Caco-2 (cell line): ENCODE measurements at regions not wholly inside any gene's neighbourhood (a gene's known extent, or its start where the extent isn't known, plus 50 kb on each side); places are given as distances from the start of the nearest gene placed in this dataset.
"Not testable (repeated sequence)": the region's sequence is repeated elsewhere in the genome, so short reads cannot be mapped to it uniquely, and the experiment has no call there.

ENCODE experiments used
- BruUV-seq: library from RNA; stranded (reverse); fragments of 400-500 nt; replicated peaks from 2 replicates; lab custom pipeline; 2021; lab: Mats Ljungman, UMichigan
- CTCF ChIA-PET: fragments of 300-600 bp; sonication (Branson Sonifier 250); formaldehyde crosslinking; loops from one replicate; lab custom pipeline; 2022; ENCODE audit warnings: antibody characterized with exemption; lab: Charles Lee
- POLR2A ChIA-PET: fragments of 300-600 bp; sonication (Branson Sonifier 250); formaldehyde crosslinking; loops from one replicate; lab custom pipeline; 2022; ENCODE audit warnings: antibody characterized with exemption; lab: Charles Lee
- DNase-seq, 2 experiments: peaks; one replicate each; pipeline versions ENCODE4 v3.0.0 to v3.0.0-alpha.2; 2020 to 2022
- H3K27me3 ChIP-seq: replicated peaks from 2 replicates; pipeline ENCODE4 v1.6.0; 2011; ENCODE audit warnings: low read length; ENCODE audit not compliant: control insufficient read depth, insufficient read depth
- H3K36me3 ChIP-seq: 2 replicates; pipeline ENCODE4 v1.5.1; 2011; ENCODE audit warnings: low read length; ENCODE audit not compliant: control insufficient read depth, insufficient read depth
- H3K4me1 ChIP-seq: fragments of 250-450 bp; sonication (Bioruptor Pico); 2 replicates; pipeline ENCODE4 v1.5.1; 2020; ENCODE audit warnings: mild to moderate bottlenecking
- H3K4me3 ChIP-seq: 2 replicates; pipeline ENCODE4 v1.5.1; 2011; ENCODE audit warnings: low read depth, mild to moderate bottlenecking, control low read depth, low read length
- H3K9me3 ChIP-seq: fragments of 250-450 bp; sonication (Bioruptor Pico); 2 replicates; pipeline ENCODE4 v1.5.1; 2020; ENCODE audit warnings: mild to moderate bottlenecking, moderate library complexity
- H3K27ac Mint-ChIP-seq: one replicate; pipeline ENCODE4 v1.8.0; 2022; ENCODE audit warnings: mixed read lengths; ENCODE audit not compliant: unreplicated experiment
- H3K27me3 Mint-ChIP-seq: one replicate; pipeline ENCODE4 v1.8.0; 2022; ENCODE audit warnings: mixed read lengths; ENCODE audit not compliant: insufficient read depth, unreplicated experiment
- H3K36me3 Mint-ChIP-seq: one replicate; pipeline ENCODE4 v1.8.0; 2022; ENCODE audit warnings: mild to moderate bottlenecking, mixed read lengths; ENCODE audit not compliant: insufficient read depth, unreplicated experiment
- H3K4me1 Mint-ChIP-seq: one replicate; pipeline ENCODE4 v1.8.0; 2022; ENCODE audit warnings: low read depth, mixed read lengths; ENCODE audit not compliant: unreplicated experiment
- H3K4me3 Mint-ChIP-seq: one replicate; pipeline ENCODE4 v1.8.0; 2022; ENCODE audit warnings: mild to moderate bottlenecking, moderate library complexity, mixed read lengths; ENCODE audit not compliant: unreplicated experiment
- H3K9me3 Mint-ChIP-seq: one replicate; pipeline ENCODE4 v1.8.0; 2022; ENCODE audit warnings: mixed read lengths; ENCODE audit not compliant: unreplicated experiment
- CTCF ChIP-seq, 2 experiments: fragments of 200-600 bp in 1 of 2; IDR thresholded peaks; 1 replicate in 1 of 2; 2 replicates in 1 of 2; pipeline versions ENCODE4 v1.5.1 to v1.8.0; 2011 to 2022; ENCODE audit warnings: antibody characterized with exemption in 1 of 2, control low read depth in 1 of 2, inconsistent platforms in 1 of 2, low read depth in 1 of 2, low read length in 1 of 2, mild to moderate bottlenecking in 1 of 2, moderate library complexity in 1 of 2; ENCODE audit not compliant: insufficient read depth in 1 of 2, severe bottlenecking in 1 of 2, unreplicated experiment in 1 of 2
- intact Hi-C: fragments of 100-400 bp; cut with micrococcal nuclease; formaldehyde crosslinking; loops from one replicate; pipeline ENCODE4 v1.10.0; 2022; ENCODE audit not compliant: unreplicated experiment

- no peak overlapping the region for H3K4me3 Mint-ChIP-seq
- Histone ChIP-seq H3K27me3 (no peaks in the 10 kb centered on the region), H3K4me3 (no peak overlapping the region), H3K4me1 (peaks cover 4% of the 10 kb centered on the region; the same call in 1 of the 2 replicates), H3K36me3 (no peaks in the 10 kb centered on the region), H3K9me3 (peaks cover 2% of the 10 kb centered on the region; the same call in 1 of the 2 replicates)
- no TSS peak for BruUV-seq
- H3K4me1 Mint-ChIP-seq = peaks cover 13% of the 10 kb centered on the region
- CTCF ChIA-PET = no interaction called here
- H3K9me3 Mint-ChIP-seq = peaks cover 5% of the 10 kb centered on the region
- POLR2A ChIA-PET = no interaction called here
- H3K36me3 Mint-ChIP-seq = peaks cover 5% of the 10 kb centered on the region
- intact Hi-C loops = no loop called here
- no peak overlapping the region for H3K27ac Mint-ChIP-seq
- no peak for TF ChIP-seq CTCF (IDR thresholded peaks at IDR 0.05; ENCODE audit: insufficient read depth in 1 of 2, low read depth in 1 of 2, low read length in 1 of 2, severe bottlenecking in 1 of 2, unreplicated experiment in 1 of 2)
- DNase-seq = no peak
- H3K27me3 Mint-ChIP-seq = no peaks in the 10 kb centered on the region
These were observed 270.6 kb upstream of the MMADHC start for GRCh38 chr2:149858216-149858615.

- Mint-ChIP-seq H3K4me1 (peaks cover 13% of the 10 kb centered on the region), H3K27ac (no peak overlapping the region), H3K36me3 (peaks cover 5% of the 10 kb centered on the region), H3K4me3 (no peak overlapping the region), H3K9me3 (no peaks in the 10 kb centered on the region), H3K27me3 (no peaks in the 10 kb centered on the region)
- no peak overlapping the region for H3K4me3 ChIP-seq
- no peaks in the 10 kb centered on the region for H3K9me3 ChIP-seq
- peaks cover 4% of the 10 kb centered on the region; the same call in 1 of the 2 replicates for H3K4me1 ChIP-seq
- H3K27me3 ChIP-seq = no peaks in the 10 kb centered on the region
- H3K36me3 ChIP-seq = no peaks in the 10 kb centered on the region
- ChIA-PET POLR2A (no interaction called here), CTCF (no interaction called here)
- intact Hi-C loops = no loop called here
- DNase-seq = no peak
- no peak for TF ChIP-seq CTCF (IDR thresholded peaks at IDR 0.05; ENCODE audit: insufficient read depth in 1 of 2, low read depth in 1 of 2, low read length in 1 of 2, severe bottlenecking in 1 of 2, unreplicated experiment in 1 of 2)
- BruUV-seq = no TSS peak
These were observed 269.8 kb upstream of the MMADHC start for GRCh38 chr2:149857344-149857743.

GRCh38 chr2:149855859-149856258 is 268.3 kb upstream of the MMADHC start:
- H3K4me3 ChIP-seq, H3K9me3 ChIP-seq, DNase-seq, H3K36me3 ChIP-seq, H3K27me3 Mint-ChIP-seq, CTCF ChIA-PET, BruUV-seq, H3K27ac Mint-ChIP-seq, H3K4me1 ChIP-seq, H3K4me1 Mint-ChIP-seq, POLR2A ChIA-PET, intact Hi-C loops, H3K4me3 Mint-ChIP-seq, H3K36me3 Mint-ChIP-seq, H3K9me3 Mint-ChIP-seq, H3K27me3 ChIP-seq: not testable (repeated sequence)

- BruUV-seq = no TSS peak
- Mint-ChIP-seq H3K36me3 (no peaks in the 10 kb centered on the region), H3K27ac (no peak overlapping the region), H3K4me1 (no peaks in the 10 kb centered on the region), H3K9me3 (peaks cover 17% of the 10 kb centered on the region), H3K27me3 (no peaks in the 10 kb centered on the region), H3K4me3 (no peak overlapping the region)
- no peaks in the 10 kb centered on the region for H3K36me3 ChIP-seq
- no peak overlapping the region for H3K4me3 ChIP-seq
- CTCF ChIA-PET = no interaction called here
- H3K27me3 ChIP-seq = no peaks in the 10 kb centered on the region
- intact Hi-C loops = no loop called here
- DNase-seq = no peak
- no peak for TF ChIP-seq CTCF (IDR thresholded peaks at IDR 0.05; ENCODE audit: insufficient read depth in 1 of 2, low read depth in 1 of 2, low read length in 1 of 2, severe bottlenecking in 1 of 2, unreplicated experiment in 1 of 2)
- no peaks in the 10 kb centered on the region for H3K4me1 ChIP-seq
- POLR2A ChIA-PET = no interaction called here
- no peaks in the 10 kb centered on the region for H3K9me3 ChIP-seq
These were observed 262.0 kb upstream of the MMADHC start for GRCh38 chr2:149849591-149849990.
